GM20431 (cell line): ENCODE measurements at regions not wholly inside any gene's neighbourhood (a gene's known extent, or its start where the extent isn't known, plus 50 kb on each side); places are given as distances from the start of the nearest gene placed in this dataset.

Experiments used
- in situ Hi-C: fragments of 300-500 bp; cut with MseI, MboI; formaldehyde crosslinking; loops from one replicate; pipeline ENCODE4 v1.15.0; 2020; ENCODE audit warnings: low sequenced_read_pairs; ENCODE audit not compliant: unreplicated experiment

- in situ Hi-C loops: no loop called here
Observed at GRCh38 chr13:104014803-104015645, 948.8 kb upstream of the SLC10A2 start.

- in situ Hi-C loops: no loop called here
Observed at GRCh38 chr13:104011505-104012241, 945.5 kb upstream of the SLC10A2 start.

- in situ Hi-C loops: no loop called here
Observed at GRCh38 chr13:104008541-104009435, 942.6 kb upstream of the SLC10A2 start.

- in situ Hi-C loops: no loop called here
Observed at GRCh38 chr13:104008075-104008474, 941.9 kb upstream of the SLC10A2 start.

- in situ Hi-C loops: no loop called here
Observed at GRCh38 chr13:104006625-104007075, 940.4 kb upstream of the SLC10A2 start.

GRCh38 chr13:104004572-104004971 is 938.4 kb upstream of the SLC10A2 start:
- in situ Hi-C loops: no loop called here

GRCh38 chr13:104002216-104002615 is 936.0 kb upstream of the SLC10A2 start:
- in situ Hi-C loops: no loop called here

- in situ Hi-C loops: no loop called here
Observed at GRCh38 chr13:104001766-104002165, 935.5 kb upstream of the SLC10A2 start.

- in situ Hi-C loops: no loop called here
Observed at GRCh38 chr13:103996733-103997132, 930.5 kb upstream of the SLC10A2 start.

- in situ Hi-C loops: no loop called here
Observed at GRCh38 chr13:103983948-103984347, 917.7 kb upstream of the SLC10A2 start.

- in situ Hi-C loops: no loop called here
Observed at GRCh38 chr13:103976371-103976770, 910.2 kb upstream of the SLC10A2 start.

GRCh38 chr13:103973740-103974139 is 907.5 kb upstream of the SLC10A2 start:
- in situ Hi-C loops: no loop called here

GRCh38 chr13:103969520-103970050 is 903.4 kb upstream of the SLC10A2 start:
- in situ Hi-C loops: no loop called here

GRCh38 chr13:103965506-103966243 is 899.5 kb upstream of the SLC10A2 start:
- in situ Hi-C loops: no loop called here

GRCh38 chr13:103961784-103962183 is 895.6 kb upstream of the SLC10A2 start:
- in situ Hi-C loops: no loop called here

GRCh38 chr13:103961129-103961528 is 894.9 kb upstream of the SLC10A2 start:
- in situ Hi-C loops: no loop called here

- in situ Hi-C loops: no loop called here
Observed at GRCh38 chr13:103960001-103960400, 893.8 kb upstream of the SLC10A2 start.

- in situ Hi-C loops: no loop called here
Observed at GRCh38 chr13:103958691-103959090, 892.5 kb upstream of the SLC10A2 start.

GRCh38 chr13:103957939-103958338 is 891.7 kb upstream of the SLC10A2 start:
- in situ Hi-C loops: no loop called here
